ENCODE measurements at regions not wholly inside any gene's neighbourhood (a gene's known extent, or its start where the extent isn't known, plus 50 kb on each side); places are given as distances from the start of the nearest gene placed in this dataset.
"Not testable (repeated sequence)": the region's sequence is repeated elsewhere in the genome, so short reads cannot be mapped to it uniquely, and the experiment has no call there.

GRCh38 chr22:15772337-15772736 is 82.5 kb downstream of the POTEH start:
- TF ChIP-seq SIN3A (IDR thresholded peaks at IDR 0.05; ENCODE audit: borderline replicate concordance, low read depth, low read length); CTCF (IDR thresholded peaks at IDR 0.05); SMC3 (IDR thresholded peaks at IDR 0.05; ENCODE audit: low read depth, low read length); TAF1 (IDR thresholded peaks at IDR 0.05; ENCODE audit: borderline replicate concordance, low read depth, low read length); RAD21 (IDR thresholded peaks at IDR 0.05; ENCODE audit: low read length); POLR2AphosphoS5 (IDR thresholded peaks at IDR 0.05; ENCODE audit: low read depth, low read length); PBX3 (IDR thresholded peaks at IDR 0.05); TCF12 (IDR thresholded peaks at IDR 0.05); GABPA (IDR thresholded peaks at IDR 0.05; ENCODE audit: low read depth): not testable (repeated sequence)
- TF ChIP-seq, protein P1, sequence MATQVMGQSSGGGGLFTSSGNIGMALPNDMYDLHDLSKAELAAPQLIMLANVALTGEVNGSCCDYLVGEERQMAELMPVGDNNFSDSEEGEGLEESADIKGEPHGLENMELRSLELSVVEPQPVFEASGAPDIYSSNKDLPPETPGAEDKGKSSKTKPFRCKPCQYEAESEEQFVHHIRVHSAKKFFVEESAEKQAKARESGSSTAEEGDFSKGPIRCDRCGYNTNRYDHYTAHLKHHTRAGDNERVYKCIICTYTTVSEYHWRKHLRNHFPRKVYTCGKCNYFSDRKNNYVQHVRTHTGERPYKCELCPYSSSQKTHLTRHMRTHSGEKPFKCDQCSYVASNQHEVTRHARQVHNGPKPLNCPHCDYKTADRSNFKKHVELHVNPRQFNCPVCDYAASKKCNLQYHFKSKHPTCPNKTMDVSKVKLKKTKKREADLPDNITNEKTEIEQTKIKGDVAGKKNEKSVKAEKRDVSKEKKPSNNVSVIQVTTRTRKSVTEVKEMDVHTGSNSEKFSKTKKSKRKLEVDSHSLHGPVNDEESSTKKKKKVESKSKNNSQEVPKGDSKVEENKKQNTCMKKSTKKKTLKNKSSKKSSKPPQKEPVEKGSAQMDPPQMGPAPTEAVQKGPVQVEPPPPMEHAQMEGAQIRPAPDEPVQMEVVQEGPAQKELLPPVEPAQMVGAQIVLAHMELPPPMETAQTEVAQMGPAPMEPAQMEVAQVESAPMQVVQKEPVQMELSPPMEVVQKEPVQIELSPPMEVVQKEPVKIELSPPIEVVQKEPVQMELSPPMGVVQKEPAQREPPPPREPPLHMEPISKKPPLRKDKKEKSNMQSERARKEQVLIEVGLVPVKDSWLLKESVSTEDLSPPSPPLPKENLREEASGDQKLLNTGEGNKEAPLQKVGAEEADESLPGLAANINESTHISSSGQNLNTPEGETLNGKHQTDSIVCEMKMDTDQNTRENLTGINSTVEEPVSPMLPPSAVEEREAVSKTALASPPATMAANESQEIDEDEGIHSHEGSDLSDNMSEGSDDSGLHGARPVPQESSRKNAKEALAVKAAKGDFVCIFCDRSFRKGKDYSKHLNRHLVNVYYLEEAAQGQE (IDR thresholded peaks at IDR 0.05; ENCODE audit: low read depth, low read length): not testable (repeated sequence)
